ENCODE measurements at regions not wholly inside any gene's neighbourhood (a gene's known extent, or its start where the extent isn't known, plus 50 kb on each side); places are given as distances from the start of the nearest gene placed in this dataset.

GRCh38 chr20:11020712-11021111 is 346.9 kb upstream of the JAG1 start:
- no peaks in the 10 kb centered on the region for H3K4me1 ChIP-seq (ENCODE audit: low read depth)
- intact Hi-C loops (cut with DNase I, micrococcal nuclease) = no loop called here
- TF ChIP-seq, protein P1, sequence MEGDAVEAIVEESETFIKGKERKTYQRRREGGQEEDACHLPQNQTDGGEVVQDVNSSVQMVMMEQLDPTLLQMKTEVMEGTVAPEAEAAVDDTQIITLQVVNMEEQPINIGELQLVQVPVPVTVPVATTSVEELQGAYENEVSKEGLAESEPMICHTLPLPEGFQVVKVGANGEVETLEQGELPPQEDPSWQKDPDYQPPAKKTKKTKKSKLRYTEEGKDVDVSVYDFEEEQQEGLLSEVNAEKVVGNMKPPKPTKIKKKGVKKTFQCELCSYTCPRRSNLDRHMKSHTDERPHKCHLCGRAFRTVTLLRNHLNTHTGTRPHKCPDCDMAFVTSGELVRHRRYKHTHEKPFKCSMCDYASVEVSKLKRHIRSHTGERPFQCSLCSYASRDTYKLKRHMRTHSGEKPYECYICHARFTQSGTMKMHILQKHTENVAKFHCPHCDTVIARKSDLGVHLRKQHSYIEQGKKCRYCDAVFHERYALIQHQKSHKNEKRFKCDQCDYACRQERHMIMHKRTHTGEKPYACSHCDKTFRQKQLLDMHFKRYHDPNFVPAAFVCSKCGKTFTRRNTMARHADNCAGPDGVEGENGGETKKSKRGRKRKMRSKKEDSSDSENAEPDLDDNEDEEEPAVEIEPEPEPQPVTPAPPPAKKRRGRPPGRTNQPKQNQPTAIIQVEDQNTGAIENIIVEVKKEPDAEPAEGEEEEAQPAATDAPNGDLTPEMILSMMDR (IDR thresholded peaks at IDR 0.05) = no peak
- no peak overlapping the region for H3K4me3 ChIP-seq
- no peak for DNase-seq
- no peak for ATAC-seq
- H3K36me3 ChIP-seq (ENCODE audit: low read depth) = no peaks in the 10 kb centered on the region
- H3K9me3 ChIP-seq = no peaks in the 10 kb centered on the region

GRCh38 chr20:11027224-11027623 is 353.4 kb upstream of the JAG1 start:
- no peak for ATAC-seq
- TF ChIP-seq, protein P1 (IDR thresholded peaks at IDR 0.05) = no peak
- no peak for DNase-seq
- Histone ChIP-seq H3K4me3 (no peak overlapping the region), H3K4me1 (ENCODE audit: low read depth) (no peaks in the 10 kb centered on the region), H3K36me3 (ENCODE audit: low read depth) (no peaks in the 10 kb centered on the region), H3K9me3 (no peaks in the 10 kb centered on the region)
- intact Hi-C loops (cut with DNase I, micrococcal nuclease) = no loop called here

DNA sequence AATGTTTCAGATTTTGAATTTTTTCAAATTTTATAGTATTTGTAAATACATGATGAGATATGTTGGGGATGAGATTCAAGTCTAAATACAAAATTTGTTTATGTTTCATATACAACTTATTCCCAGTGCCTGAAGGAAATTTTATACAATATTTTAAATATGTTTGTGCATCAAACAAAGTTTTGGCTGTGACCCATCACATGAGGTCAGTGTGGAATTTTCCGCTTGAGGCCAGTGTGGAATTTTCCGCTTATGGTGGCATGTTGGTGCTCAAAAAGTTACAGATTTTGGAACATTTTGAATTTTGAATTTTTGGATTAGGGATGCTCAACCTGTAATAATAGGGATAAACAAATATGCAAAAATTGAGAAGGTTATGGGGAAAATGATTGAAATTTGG is 356.6 kb upstream of the JAG1 start:
- TF ChIP-seq, protein P1 (IDR thresholded peaks at IDR 0.05) = no peak
- Histone ChIP-seq H3K9me3 (no peaks in the 10 kb centered on the region), H3K4me1 (ENCODE audit: low read depth) (no peaks in the 10 kb centered on the region), H3K36me3 (ENCODE audit: low read depth) (no peaks in the 10 kb centered on the region), H3K4me3 (no peak overlapping the region)
- ATAC-seq = no peak
- intact Hi-C loops (cut with DNase I, micrococcal nuclease) = no loop called here
- DNase-seq = no peak

GRCh38 chr20:11031300-11031699 is 357.5 kb upstream of the JAG1 start:
- TF ChIP-seq, protein P1 (IDR thresholded peaks at IDR 0.05) = no peak
- Histone ChIP-seq H3K36me3 (ENCODE audit: low read depth) (no peaks in the 10 kb centered on the region), H3K4me1 (ENCODE audit: low read depth) (no peaks in the 10 kb centered on the region), H3K4me3 (no peak overlapping the region), H3K9me3 (no peaks in the 10 kb centered on the region)
- DNase-seq (no peak), ATAC-seq (no peak)
- intact Hi-C loops (cut with DNase I, micrococcal nuclease) = no loop called here

DNA sequence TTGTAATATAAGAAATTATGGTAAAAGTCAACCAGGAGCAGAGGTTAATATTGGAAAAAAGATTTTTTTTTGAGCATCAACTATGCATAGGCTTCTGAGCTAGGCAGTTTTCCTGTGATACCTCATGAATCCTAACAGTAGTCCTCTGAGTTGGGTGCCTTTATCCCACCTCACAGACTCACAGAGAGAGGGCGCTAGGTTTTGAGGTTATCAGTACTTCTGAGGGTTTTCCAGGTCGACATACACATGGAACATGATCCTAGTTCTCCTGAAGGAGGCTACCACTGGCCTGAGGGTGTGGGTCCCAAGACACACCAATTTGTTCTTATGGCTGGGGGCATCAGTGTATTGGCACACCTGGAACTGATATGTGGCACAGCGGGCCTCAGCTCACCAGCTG is 358.8 kb upstream of the JAG1 start:
- no peaks in the 10 kb centered on the region for H3K4me1 ChIP-seq (ENCODE audit: low read depth)
- intact Hi-C loops (cut with DNase I, micrococcal nuclease) = no loop called here
- no peak overlapping the region for H3K4me3 ChIP-seq
- H3K36me3 ChIP-seq (ENCODE audit: low read depth) = no peaks in the 10 kb centered on the region
- DNase-seq (no peak), ATAC-seq (no peak)
- no peaks in the 10 kb centered on the region for H3K9me3 ChIP-seq
- TF ChIP-seq, protein P1 (IDR thresholded peaks at IDR 0.05) = no peak

GRCh38 chr20:11034025-11034424 is 360.2 kb upstream of the JAG1 start:
- no peaks in the 10 kb centered on the region for H3K4me1 ChIP-seq (ENCODE audit: low read depth)
- no peaks in the 10 kb centered on the region for H3K9me3 ChIP-seq
- H3K4me3 ChIP-seq = no peak overlapping the region
- ATAC-seq = no peak
- DNase-seq = no peak
- no peaks in the 10 kb centered on the region for H3K36me3 ChIP-seq (ENCODE audit: low read depth)
- intact Hi-C loops (cut with DNase I, micrococcal nuclease) = no loop called here
- TF ChIP-seq, protein P1 (IDR thresholded peaks at IDR 0.05) = no peak

Measured in mucosa of descending colon (tissue), 3 donors.